ENCODE measurements at regions not wholly inside any gene's neighbourhood (a gene's known extent, or its start where the extent isn't known, plus 50 kb on each side); places are given as distances from the start of the nearest gene placed in this dataset.
A peak's percentile ranks its signal among the peaks of the same experiment; 100 is the strongest.

DNA sequence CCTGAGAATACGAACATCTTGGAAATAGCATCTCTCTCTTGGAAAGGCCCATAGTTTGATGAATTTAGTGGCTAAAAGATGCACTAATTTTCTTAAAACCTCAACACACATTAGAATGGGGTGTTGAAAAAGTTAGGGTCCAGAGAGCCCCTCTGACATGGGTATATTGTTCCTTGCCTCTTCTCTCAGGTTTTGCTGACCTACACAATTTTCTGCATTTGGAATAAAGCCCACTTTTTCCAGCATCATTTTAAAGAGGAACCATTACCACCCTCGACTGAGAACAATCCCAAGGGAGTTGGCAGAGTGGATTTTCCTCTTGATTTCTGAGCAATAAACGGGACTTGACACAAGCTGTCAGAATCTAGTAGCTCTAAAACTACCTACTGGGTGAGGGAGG is 156.1 kb downstream of the PMP22 start:
- DNase-seq, result peak; percentile 19

DNA sequence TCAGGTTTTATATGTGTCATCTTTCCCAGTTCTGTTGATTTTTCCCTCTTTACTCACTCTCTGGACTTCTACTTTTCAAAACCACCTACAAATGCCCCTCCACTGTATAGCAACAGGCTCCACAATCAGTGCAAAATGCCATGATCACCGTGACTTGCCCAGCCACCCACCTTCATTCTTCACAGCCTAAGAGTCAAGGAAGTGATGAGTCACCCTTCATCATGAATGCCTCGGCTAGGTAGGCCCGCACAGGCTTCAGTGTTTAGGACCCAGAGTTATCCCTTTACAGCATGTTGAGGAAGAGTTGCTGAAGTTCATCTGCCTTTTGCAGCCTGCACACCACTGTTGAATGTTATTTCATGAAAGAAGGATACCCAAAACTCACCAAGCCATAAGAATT is 158.6 kb downstream of the PMP22 start:
- DNase-seq, result no peak

GRCh38 chr17:15103785-15104184 is 161.3 kb downstream of the PMP22 start:
- DNase-seq, result no peak

GRCh38 chr17:15101175-15101574 is 164.0 kb downstream of the PMP22 start:
- no peak for DNase-seq

- DNase-seq, result no peak
Measured at GRCh38 chr17:15096511-15096910, 168.6 kb downstream of the PMP22 start.

DNA sequence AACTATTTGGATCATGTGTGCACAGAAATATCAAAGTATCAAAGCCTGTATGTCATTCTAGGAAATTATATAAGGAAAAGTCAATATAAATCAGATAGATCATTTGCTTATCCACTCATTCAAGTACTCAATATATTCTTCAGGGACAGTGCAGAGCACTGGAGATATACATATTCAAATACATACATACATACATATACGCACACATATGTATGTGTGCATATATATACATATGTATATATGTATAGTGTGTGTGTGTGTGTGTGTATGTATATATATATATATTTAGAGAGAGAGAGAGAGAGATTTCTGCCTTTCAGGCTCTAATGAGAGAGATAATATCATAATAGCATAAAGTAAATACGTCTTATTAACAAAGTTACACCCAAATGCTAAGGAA is 169.2 kb downstream of the PMP22 start:
- DNase-seq, result no peak

- DNase-seq, result no peak
Measured at GRCh38 chr17:15092762-15093161, 172.4 kb downstream of the PMP22 start.

DNA sequence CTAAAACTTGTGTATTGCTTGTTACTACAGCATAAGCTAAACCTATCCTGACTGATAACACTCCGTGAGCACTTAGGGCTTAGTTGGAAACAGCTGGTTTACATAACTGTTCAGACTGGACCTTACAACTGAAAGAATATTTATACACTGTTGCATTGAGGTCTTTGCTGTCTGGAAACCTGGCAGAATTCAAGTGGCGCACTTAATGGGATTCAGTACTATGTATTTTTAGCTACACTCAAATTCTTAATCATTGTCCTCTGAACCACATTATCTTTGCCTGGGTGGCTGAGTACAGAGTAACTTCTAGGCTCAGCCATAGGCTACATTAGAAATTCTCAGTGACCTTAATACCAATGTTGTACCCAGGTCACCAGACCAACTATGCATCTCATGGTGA is 172.9 kb downstream of the PMP22 start:
- no peak for DNase-seq

DNA sequence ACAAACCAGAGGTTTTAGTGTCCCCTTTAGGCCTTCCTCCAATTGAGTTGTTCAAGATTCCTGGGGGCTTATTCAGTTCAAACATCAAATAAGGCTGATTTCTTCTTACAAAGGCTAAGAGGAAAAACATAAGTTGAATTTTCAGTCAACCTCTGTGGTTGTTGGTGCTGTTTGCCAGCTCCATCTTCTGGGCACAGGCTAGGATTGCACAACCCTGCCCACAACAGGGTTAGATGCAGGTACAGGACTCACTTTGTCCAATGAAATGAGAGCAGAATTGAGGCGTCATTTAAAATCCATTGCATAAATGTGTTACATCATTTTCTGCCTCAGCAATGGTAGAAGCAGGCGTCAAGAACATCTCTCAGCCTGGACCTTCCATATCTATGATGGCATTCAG is 173.3 kb downstream of the PMP22 start:
- peak; percentile 9 for DNase-seq

GRCh38 chr17:15090533-15090932 is 174.6 kb downstream of the PMP22 start:
- DNase-seq, result no peak

DNA sequence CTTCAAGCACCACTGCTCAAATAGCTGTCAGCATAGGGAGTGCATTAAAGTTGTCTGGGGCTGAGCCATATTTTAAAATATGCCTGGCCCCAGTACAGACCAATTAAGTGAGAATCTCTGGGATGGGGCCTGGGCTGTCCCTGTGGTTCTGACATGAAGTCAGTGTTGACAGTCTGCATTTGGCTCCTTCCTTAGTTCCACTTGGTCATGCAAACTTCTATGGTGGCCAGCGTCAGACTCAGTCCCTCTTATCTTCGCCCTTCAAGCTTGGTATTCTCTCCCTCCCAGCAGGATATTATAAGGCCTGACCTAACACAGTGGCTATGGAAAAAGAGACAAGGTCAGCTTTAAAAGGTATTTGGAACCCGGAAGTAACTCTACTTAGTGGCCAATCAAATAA is 177.2 kb downstream of the PMP22 start:
- no peak for DNase-seq

- DNase-seq, result no peak
Measured at GRCh38 chr17:15086776-15087295, 178.3 kb downstream of the PMP22 start.

GRCh38 chr17:15085890-15086677 is 179.0 kb downstream of the PMP22 start:
- no peak for DNase-seq

GRCh38 chr17:15083225-15083624 is 181.9 kb downstream of the PMP22 start:
- DNase-seq, result no peak

DNA sequence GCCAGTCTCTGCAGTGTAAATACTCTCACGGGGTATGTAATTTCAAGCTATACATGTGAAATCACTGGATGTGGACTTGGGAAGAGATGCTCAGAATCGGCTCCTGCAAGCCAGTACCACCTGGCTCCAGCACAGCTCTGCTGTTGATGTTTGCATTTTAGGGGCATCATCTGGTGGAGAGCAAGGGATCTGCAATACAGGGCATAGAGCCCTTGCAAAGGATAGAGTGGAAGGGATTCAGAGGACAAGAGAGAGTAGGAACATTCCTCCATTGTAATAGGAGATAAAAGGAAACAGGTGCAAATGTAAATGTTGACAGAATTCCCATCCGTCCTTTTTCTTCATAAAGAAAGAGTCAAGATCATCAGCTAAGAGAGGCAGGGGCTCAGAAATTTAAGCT is 184.1 kb downstream of the PMP22 start:
- no peak for DNase-seq

DNA sequence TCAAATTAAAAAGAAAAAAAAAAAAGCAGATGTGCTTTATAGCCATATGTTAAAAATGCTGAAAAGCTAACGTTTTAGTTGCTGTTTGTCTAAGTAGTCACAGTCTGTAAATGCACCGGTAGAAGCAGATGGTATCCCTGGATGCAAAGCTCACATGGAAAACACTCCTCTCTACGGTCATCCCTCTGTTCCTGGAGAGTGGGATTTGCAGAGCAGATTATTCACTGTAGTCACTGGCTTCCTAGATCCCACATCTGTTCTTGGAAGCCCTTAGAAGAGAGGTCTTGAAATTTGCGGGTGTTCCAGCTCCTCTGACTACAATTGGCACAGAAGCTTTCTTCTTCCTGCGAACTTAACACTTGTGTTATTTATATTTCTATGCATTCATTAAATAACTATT is 186.6 kb downstream of the PMP22 start:
- DNase-seq, result peak; percentile 63

- no peak for DNase-seq
Measured at GRCh38 chr17:15076991-15077663, 188.0 kb downstream of the PMP22 start.

DNA sequence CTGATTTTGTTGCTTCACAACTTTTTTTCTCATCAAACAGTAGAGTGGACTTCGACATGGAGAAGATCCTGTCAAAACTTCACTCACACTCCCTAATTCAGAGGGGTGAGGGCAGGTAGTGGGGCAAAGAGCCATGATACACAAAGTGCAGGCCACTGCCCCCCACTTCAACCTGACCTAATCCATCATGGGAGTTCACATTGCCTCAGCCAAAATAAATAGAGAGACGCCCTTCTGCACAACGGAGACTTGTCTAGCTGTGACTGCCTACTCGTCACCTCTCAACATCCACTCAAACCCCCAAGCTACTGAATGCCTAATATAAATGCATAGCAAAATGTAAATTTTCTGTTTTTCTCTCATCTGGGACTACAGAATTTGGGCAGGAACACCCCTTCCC is 213.2 kb downstream of the PMP22 start:
- no peak for DNase-seq

- DNase-seq, result peak; percentile 12
Measured at GRCh38 chr17:15049795-15050160, 215.3 kb downstream of the PMP22 start.

GRCh38 chr17:15048933-15049794 is 216.0 kb downstream of the PMP22 start:
- DNase-seq, result no peak

DNA sequence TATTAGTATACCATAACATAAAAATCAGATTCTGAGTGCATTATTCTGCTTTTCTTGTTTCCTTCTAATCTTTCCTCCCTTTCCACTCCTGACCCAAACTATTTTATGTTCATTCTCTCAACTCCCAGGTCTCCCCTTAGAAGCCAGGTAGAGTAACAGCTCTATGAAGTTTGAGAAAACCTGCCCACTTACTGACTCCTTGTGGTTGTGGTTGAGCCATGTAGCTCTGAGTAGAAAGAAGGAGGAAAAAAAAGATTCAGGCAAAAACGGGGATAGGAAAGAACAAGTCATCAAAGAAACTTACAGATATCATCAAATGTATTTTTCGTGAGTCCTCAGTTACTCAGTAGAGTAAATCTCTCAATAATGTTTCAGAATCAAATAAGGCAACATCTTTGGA is 216.7 kb downstream of the PMP22 start:
- DNase-seq, result no peak

GRCh38 chr17:15042311-15042710 is 222.8 kb downstream of the PMP22 start:
- DNase-seq, result no peak

- no peak for DNase-seq
Measured at GRCh38 chr17:15039366-15039765, 225.8 kb downstream of the PMP22 start.

GRCh38 chr17:15038656-15039055 is 226.5 kb downstream of the PMP22 start:
- DNase-seq, result no peak

All from NCI-H82 (cell line).